A673 (cell line): ENCODE measurements at regions not wholly inside any gene's neighbourhood (a gene's known extent, or its start where the extent isn't known, plus 50 kb on each side); places are given as distances from the start of the nearest gene placed in this dataset.

Experiments
- EZH2 ChIP-seq: fragments of 200-600 bp; sonication (generic); IDR thresholded peaks from 2 replicates; pipeline ENCODE4 v1.6.1; 2017; ENCODE audit warnings: borderline replicate concordance, low read depth, mild to moderate bottlenecking, mixed read lengths, antibody characterized with exemption, low read length; ENCODE audit not compliant: poor library complexity, severe bottlenecking
- TF ChIP-seq, protein P1 (sequence below): fragments of 300-800, 200-600 bp; sonication (generic); conservative IDR thresholded peaks from 2 replicates; pipeline ENCODE4 v1.5.1; 2017; ENCODE audit warnings: low read depth, mild to moderate bottlenecking, antibody characterized with exemption, low read length, moderate library complexity, mixed read lengths

DNA sequence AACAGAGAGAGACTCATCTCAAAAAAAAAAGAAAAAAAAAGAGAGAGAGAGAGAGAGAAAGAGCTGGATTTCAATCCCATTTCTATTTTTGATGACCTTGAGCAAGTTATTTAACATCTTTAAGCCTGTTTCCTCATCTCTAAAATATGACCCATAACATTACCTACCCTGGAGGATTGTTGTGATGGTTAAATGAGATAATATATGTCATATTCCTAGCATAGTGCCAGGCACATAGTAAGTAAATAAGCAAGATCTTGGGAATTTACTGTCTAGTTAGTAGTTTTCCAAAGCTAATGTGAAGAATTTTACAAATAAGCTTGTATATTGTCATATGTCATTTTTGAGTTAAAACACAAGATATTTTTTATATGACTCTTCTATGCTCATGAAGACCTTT lies 236.5 kb downstream of the PHLDA1 start:
- TF ChIP-seq, protein P1, sequence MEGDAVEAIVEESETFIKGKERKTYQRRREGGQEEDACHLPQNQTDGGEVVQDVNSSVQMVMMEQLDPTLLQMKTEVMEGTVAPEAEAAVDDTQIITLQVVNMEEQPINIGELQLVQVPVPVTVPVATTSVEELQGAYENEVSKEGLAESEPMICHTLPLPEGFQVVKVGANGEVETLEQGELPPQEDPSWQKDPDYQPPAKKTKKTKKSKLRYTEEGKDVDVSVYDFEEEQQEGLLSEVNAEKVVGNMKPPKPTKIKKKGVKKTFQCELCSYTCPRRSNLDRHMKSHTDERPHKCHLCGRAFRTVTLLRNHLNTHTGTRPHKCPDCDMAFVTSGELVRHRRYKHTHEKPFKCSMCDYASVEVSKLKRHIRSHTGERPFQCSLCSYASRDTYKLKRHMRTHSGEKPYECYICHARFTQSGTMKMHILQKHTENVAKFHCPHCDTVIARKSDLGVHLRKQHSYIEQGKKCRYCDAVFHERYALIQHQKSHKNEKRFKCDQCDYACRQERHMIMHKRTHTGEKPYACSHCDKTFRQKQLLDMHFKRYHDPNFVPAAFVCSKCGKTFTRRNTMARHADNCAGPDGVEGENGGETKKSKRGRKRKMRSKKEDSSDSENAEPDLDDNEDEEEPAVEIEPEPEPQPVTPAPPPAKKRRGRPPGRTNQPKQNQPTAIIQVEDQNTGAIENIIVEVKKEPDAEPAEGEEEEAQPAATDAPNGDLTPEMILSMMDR = no peak
- TF ChIP-seq EZH2 = no peak
